NCI-H1930 (cell line): ENCODE measurements at regions not wholly inside any gene's neighbourhood (a gene's known extent, or its start where the extent isn't known, plus 50 kb on each side); places are given as distances from the start of the nearest gene placed in this dataset.
"Not testable (repeated sequence)": the region's sequence is repeated elsewhere in the genome, so short reads cannot be mapped to it uniquely, and the experiment has no call there.

ENCODE experiments used
- DNase-seq, 2 experiments: peaks; one replicate each; lab custom pipeline; 2025; lab: John Stamatoyannopoulos, UW

- DNase-seq: no peak
These were observed 179.9 kb upstream of the MBL2 start for GRCh38 chr10:52952391-52953055.

- DNase-seq: no peak
These were observed 179.2 kb upstream of the MBL2 start for GRCh38 chr10:52951824-52952223.

DNA sequence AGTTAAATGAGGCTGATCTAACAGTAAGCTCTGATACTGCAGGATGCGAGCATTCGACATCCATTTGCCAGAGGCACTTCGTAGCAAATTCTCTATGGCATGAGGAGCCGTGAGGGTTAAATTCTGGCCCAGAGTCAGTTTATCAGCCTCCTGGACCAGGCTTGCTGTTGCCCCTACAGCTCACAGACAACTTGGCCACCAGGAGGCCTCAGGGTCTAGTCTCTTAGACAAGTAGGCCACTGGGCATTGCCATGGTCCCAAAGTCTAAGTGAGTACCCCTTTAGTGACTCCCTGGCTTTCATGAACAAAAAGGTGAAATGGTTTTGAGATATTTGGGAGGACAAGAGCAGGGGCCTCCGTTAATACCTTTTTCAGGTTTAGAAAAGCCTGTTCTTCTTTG, 178.0 kb upstream of the MBL2 start:
- no peak for DNase-seq

DNA sequence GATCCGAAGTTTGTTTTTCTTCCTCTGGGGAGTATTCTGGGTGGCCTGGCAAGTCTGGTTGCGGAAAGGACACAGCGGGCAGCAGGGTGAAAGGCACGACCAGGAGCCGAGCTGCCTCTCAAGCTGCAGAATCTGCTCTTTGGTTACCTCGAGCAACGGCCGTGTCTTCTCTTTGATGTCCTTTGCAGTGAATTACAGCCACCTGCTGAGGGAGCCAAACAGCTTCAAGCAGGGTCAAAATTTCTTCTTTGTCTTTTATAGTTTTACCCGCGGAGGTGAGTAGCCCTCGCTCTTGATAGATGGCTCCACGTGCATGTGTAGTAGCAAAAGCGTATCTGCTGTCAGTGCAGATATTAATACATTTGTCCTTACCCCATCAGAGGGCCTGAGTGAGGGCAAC, 177.3 kb upstream of the MBL2 start:
- no peak for DNase-seq

DNA sequence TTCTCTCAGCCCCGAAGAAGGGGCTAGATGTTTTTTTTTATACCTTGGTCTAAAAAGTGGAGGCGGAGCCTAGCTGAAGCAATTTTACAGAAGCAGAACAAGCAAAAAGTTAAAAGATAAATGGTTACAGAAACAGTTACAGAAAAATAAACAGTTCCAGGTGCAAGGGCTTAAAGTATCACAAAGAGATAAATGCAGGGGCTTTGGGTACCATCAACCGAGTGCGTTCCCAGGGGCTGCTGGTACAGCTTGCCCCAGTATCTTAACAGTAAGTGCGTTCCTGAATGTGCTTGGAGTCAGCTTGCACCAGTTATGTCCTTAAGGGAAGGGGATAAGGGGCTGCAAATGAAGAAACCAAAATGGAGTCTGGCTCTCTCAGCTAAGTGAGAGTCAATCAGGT, 173.9 kb upstream of the MBL2 start:
- DNase-seq: no peak

- not testable (repeated sequence) for DNase-seq
These were observed 172.9 kb upstream of the MBL2 start for GRCh38 chr10:52945521-52945920.

DNA sequence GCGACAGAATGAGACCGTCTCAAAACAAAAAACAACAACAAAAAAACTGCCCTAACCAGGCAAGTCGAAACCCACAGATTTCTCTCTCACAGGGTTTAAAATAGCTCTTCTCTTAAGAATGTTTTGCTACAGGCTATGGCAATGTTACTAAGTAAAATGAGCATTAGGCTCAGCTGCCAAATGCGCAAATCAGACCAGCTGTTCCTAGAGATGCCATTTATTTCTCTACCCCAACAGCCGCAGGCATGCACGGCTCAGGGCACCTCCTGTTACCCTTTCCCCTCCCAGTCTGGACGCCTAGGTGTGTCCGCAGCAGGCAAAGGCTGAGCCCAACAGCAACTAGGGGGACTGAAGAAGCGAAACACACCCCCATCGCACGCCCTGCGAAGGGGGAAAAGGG, 168.3 kb upstream of the MBL2 start:
- DNase-seq: no peak

DNA sequence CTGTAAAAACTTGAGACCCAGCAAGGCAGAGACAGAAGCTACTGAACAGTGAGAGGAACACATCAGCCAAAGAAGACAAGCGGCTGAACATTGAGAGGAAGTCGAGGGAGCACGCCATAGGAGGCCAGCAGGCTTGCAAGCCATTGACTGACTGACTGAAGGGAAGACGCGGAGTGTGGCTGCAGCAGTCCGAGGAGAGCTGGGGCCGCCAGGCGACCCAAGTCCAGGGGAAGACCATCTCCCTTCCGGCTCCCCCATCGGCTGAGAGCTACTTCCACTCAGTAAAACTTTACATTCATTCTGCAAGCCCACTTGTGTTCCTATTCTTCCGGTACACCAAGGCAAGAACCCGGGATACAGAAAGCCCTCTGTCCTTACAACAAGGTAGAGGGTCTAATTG, 167.3 kb upstream of the MBL2 start:
- DNase-seq: no peak

- DNase-seq: no peak
These were observed 161.2 kb upstream of the MBL2 start for GRCh38 chr10:52933748-52934147.

DNA sequence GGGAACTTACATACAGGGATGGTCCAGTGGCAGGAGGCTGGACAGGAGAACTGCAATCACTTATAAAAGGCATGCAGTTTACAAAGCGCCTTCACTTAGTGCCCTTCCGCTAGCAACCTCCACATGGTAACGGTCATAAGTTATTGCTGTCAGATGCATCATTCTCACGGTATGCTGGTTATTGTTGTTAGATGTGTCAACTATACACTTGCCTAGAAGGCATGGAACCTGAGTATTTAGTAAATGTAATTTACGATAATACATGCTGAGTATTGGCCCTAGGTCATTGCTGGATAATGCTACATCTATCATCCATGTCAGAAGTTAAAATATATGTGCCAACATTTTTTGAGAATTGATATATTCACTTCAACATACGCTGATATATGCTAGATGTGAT, 155.1 kb upstream of the MBL2 start:
- no peak for DNase-seq

DNA sequence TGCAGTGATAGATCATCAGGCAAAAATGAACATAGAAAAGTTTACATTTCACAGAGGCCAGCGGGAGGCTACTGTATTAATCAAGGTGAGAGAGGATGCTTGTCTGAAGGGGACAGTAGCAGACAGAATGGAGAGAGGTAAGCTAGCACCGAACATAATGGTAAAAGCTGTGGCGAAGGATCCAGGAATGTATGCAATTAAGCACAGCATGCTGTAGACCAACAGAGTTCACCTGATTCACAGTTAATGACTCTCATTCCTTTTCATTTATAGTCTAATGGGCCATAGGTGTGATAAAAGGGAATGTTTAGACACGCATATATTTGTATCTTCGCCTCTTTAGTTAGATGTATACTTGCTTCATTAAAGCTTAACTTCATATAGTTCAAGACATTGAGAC, 150.9 kb upstream of the MBL2 start:
- DNase-seq: no peak

DNA sequence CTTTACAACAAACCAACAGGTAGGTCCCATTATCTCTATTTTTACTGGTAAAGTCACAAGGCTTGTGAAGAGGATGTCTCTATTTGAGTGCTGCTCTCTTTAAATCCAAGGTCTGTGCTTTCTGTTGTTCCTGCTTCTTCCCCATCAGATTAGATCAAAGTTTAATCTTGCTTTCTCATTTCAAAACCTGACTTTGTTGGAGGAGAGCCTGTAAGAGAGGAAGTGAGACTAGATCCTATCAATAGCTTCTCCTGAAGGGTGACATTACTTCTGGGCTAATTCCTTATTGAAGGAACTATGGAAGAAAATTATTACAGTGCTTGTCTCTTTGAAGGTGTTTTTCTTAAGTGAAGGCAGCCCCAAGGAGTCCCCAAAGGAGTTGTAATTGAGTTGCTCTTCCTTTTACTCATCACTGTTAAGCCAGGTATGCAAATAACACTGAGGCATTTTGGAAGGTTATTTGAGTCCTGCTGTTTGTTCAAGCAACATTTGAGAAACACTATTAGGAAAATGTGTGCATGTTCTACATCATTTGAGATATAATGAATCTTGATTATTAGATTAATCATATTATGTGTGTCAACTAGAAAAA, 146.2 kb upstream of the MBL2 start:
- no peak for DNase-seq

GRCh38 chr10:52915391-52915790, 142.8 kb upstream of the MBL2 start:
- no peak for DNase-seq

- DNase-seq: no peak
These were observed 138.6 kb upstream of the MBL2 start for GRCh38 chr10:52911163-52911562.

- DNase-seq: no peak
These were observed 135.9 kb upstream of the MBL2 start for GRCh38 chr10:52908478-52908877.

- DNase-seq: no peak
These were observed 133.5 kb upstream of the MBL2 start for GRCh38 chr10:52906046-52906445.

GRCh38 chr10:52903397-52903938, 130.9 kb upstream of the MBL2 start:
- DNase-seq: no peak

DNA sequence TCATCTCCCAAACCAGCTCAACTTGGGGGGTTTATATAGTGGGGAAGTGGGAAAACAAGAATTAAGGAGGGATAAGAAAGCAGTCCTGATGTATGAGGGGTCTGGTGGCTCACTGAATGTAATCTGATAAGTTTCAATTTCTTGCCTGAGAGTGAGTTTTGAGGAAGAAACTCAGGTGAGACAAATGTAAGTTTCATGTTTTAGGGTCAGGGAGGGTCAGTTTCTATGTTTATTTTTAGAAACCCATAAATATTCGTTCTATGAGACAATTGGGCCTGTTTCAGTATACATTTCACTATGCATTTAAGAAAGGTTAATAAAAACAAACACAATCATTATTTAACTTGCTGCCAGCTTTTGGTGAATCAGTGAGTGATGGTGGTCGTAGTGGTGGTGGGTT, 128.0 kb upstream of the MBL2 start:
- DNase-seq: no peak

- no peak for DNase-seq
These were observed 124.6 kb upstream of the MBL2 start for GRCh38 chr10:52897162-52897561.

DNA sequence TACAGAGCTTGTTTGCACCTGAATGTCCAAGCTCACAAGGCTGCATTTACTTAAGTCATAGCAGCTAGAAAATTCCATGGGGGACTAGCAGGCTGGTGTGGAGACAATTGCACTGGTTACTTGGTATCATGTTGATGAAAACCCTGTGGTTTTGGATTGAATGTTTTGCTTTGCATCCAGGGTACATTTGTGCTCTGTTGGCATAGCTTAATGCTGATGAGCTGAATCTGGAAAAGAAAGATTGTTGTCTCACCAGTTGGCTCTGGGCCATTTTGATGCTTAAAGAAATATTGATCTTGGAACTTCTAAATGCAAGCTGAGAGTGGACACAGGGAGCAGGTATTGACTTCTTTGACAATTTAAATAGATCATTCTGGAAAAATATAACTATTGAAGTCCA, 122.5 kb upstream of the MBL2 start:
- DNase-seq: no peak

DNA sequence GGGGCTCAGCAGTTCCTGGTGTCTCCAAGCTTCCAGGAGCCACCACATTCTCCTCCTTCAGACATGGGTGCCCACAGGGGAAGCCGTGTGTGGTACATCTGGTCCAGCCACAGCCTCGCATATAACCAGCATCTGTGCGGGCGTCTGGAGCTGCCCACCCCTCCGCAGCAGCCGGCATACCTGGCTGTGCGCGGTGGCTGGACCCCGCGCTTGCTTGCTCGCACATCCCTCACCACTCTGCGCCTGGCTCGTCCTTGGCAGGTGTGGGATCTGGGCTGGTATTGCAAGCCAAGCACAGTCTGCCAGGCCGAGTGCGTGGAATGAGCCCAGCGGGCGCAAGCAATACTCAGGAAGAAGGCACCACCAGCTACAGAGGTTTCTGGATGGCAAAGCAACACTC, 117.7 kb upstream of the MBL2 start:
- no peak for DNase-seq

- DNase-seq: no peak
These were observed 117.0 kb upstream of the MBL2 start for GRCh38 chr10:52889611-52890010.

GRCh38 chr10:52883996-52884871, 111.7 kb upstream of the MBL2 start:
- DNase-seq: peak in 1 of 2 experiments; percentile 0
